Pancreas (tissue), 10 donors: ENCODE measurements at regions not wholly inside any gene's neighbourhood (a gene's known extent, or its start where the extent isn't known, plus 50 kb on each side); places are given as distances from the start of the nearest gene placed in this dataset.

Experiments used
- ATAC-seq, 4 donors: fragments of 200-7000 bp; cut with Tn5 transposase; one replicate each; pipeline versions ENCODE4 v1.8.0 to v1.9.1; 2020; ENCODE audit warnings: mild to moderate bottlenecking in 4 of 4, moderate library complexity in 4 of 4
- DNase-seq, 6 donors: peaks; one replicate each; pipeline ENCODE4 v3.0.0-alpha.2; 2020
- FAIRE-seq: peaks from 2 replicates; lab custom pipeline; 2012; peaks lifted over from hg19 to GRCh38; lab: Jason Lieb, UNC
- H3K27ac ChIP-seq, 4 donors: fragments of 200-600 bp; sonication (generic); 1 replicate in 3 of 4; 2 replicates in 1 of 4; pipeline versions ENCODE4 v1.5.0 to v1.8.0; 2020
- H3K27me3 ChIP-seq, 4 donors: fragments of 200-600 bp; one replicate each; pipeline ENCODE4 v1.8.0; 2021
- H3K36me3 ChIP-seq, 3 donors: fragments of 200-600 bp; sonication (generic) in 1 of 3; one replicate each; pipeline versions ENCODE4 v1.5.0 to v1.8.0; 2020 to 2021
- H3K4me1 ChIP-seq, 3 donors: fragments of 200-600 bp; one replicate each; pipeline ENCODE4 v1.8.0; 2021
- H3K4me3 ChIP-seq, 4 donors: fragments of 200-600 bp; sonication (generic) in 2 of 4; one replicate each; pipeline versions ENCODE4 v1.5.0 to v1.8.0; 2020 to 2021
- H3K9me3 ChIP-seq, 4 donors: fragments of 200-600 bp; one replicate each; pipeline ENCODE4 v1.8.0; 2021
- CTCF ChIP-seq, 4 donors: fragments of 200-600 bp; sonication (generic) in 3 of 4; IDR thresholded peaks; one replicate each; pipeline versions ENCODE4 v1.5.0 to v1.8.0; 2021; ENCODE audit warnings: antibody characterized with exemption in 4 of 4
- WGBS, 2 donors: extraction: QIAGEN DNeasy Blood & Tissue Kit; methylation state at CpG; one replicate each; pipeline ENCODE4 v1.1.7; 2013; 5-methylcytosine and 5-hydroxymethylcytosine counted together
- intact Hi-C, 3 donors: fragments of 100-400 bp; cut with DNase I; formaldehyde crosslinking; loops; one replicate each; pipeline versions ENCODE4 v1.11.1 to v1.14.2; 2022
- donor health status: healthy with polysubstance abuse.
- donor health status: DM: no; HTN: no; CAD: no; lungs with moderate emphysema.
- donor health status: DM: no; HTN: no; CAD: no.
- donor health status: control.
- donor health status: control.
- donor health status: Bipolar disorder and iron deficiency.
- donor health status: DM: yes; HTN: yes; CAD: no.
- donor health status: DM: no; HTN: no; CAD: no.
- donor health status: DM: no; HTN: no; CAD: no.
- donor health status: DM: yes; HTN: yes; CAD: no.

GRCh38 chr5:141793403-141793802 is 84.8 kb downstream of the PCDH1 start:
- DNase-seq, result no peak
- Histone ChIP-seq H3K27me3 (no peaks in the 10 kb centered on the region), H3K4me1 (no peaks in the 10 kb centered on the region), H3K9me3 (no peaks in the 10 kb centered on the region), H3K27ac (no peak overlapping the region), H3K36me3 (no peaks in the 10 kb centered on the region), H3K4me3 (no peak overlapping the region)
- WGBS, 2 donors, result 65 to 72% methylated on average over 3 of the region's 3 CpGs
- no peak for TF ChIP-seq CTCF (IDR thresholded peaks at IDR 0.05)
- intact Hi-C loops, result no loop called here
- no peak for FAIRE-seq
- no peak for ATAC-seq

DNA sequence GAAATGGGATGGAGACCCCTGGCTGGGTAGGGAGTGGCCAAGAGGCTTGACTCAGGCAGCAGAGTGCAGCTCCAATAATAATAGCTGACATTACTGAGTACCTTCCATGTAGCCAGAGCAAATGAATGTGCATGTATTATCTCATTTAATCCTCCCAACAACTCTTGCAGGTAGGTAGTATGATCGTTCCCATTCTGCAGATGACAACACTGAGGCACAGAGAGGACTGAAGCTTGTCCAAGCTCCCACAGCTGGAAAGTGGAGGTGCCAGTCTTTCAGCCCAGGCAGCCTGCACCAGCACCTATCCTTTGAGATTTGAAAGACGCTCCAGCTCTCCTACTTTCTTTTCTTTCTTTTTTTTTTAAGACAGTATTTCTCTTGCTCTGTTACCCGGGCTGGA is 87.6 kb downstream of the PCDH1 start:
- ATAC-seq (no peak), FAIRE-seq (no peak)
- no peak for TF ChIP-seq CTCF (IDR thresholded peaks at IDR 0.05)

GRCh38 chr5:141789330-141789729 is 88.9 kb downstream of the PCDH1 start:
- Histone ChIP-seq H3K27me3 (no peaks in the 10 kb centered on the region), H3K4me1 (no peaks in the 10 kb centered on the region), H3K27ac (no peak overlapping the region), H3K9me3 (no peaks in the 10 kb centered on the region), H3K36me3 (no peaks in the 10 kb centered on the region), H3K4me3 (no peak overlapping the region)
- FAIRE-seq, result no peak
- no peak for TF ChIP-seq CTCF (IDR thresholded peaks at IDR 0.05)
- DNase-seq, result no peak
- WGBS, 2 donors, result 63 to 67% methylated on average over 5 of the region's 5 CpGs
- intact Hi-C loops, result no loop called here
- ATAC-seq, result no peak

More for the DNA sequence above, 87.6 kb downstream of the PCDH1 start:
- intact Hi-C loops, result no loop called here
- H3K27me3 ChIP-seq, result no peaks in the 10 kb centered on the region
- WGBS, 2 donors, result 65 to 70% methylated on average over 3 of the region's 3 CpGs
- H3K4me1 ChIP-seq, result no peaks in the 10 kb centered on the region
- H3K36me3 ChIP-seq, result no peaks in the 10 kb centered on the region
- H3K4me3 ChIP-seq, result no peak overlapping the region
- H3K9me3 ChIP-seq, result no peaks in the 10 kb centered on the region
- no peak for DNase-seq
- H3K27ac ChIP-seq, result no peak overlapping the region

- intact Hi-C loops, result no loop called here
- FAIRE-seq (no peak), ATAC-seq (no peak), DNase-seq (no peak)
- H3K9me3 ChIP-seq, result no peaks in the 10 kb centered on the region
- no peaks in the 10 kb centered on the region for H3K27me3 ChIP-seq
- H3K27ac ChIP-seq, result no peak overlapping the region
- no peaks in the 10 kb centered on the region for H3K4me1 ChIP-seq
- no peak for TF ChIP-seq CTCF (IDR thresholded peaks at IDR 0.05)
- no peaks in the 10 kb centered on the region for H3K36me3 ChIP-seq
- no peak overlapping the region for H3K4me3 ChIP-seq
- 72 to 79% methylated on average over 6 of the region's 6 CpGs for WGBS, 2 donors
Measured at GRCh38 chr5:141788296-141788970, 89.8 kb downstream of the PCDH1 start.

DNA sequence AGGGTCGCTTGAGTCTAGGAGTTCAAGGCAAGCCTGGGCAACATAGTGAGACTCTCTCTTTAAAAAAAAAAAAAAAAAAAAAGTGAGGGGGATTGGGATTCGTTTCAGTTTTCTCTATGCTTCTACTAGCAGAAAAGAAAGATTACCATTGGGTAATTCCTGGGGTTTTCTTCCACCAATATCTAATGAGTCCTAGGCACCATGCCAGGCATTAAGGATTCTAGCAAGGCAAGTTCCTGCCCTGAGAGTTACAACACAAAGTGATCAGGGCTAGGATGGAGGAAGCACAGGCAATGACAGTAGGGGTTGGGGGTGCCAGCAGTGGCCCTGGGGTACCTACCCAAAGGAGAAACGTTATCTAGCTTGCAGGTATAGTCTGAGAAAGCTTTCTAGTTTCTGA is 90.8 kb downstream of the PCDH1 start:
- TF ChIP-seq CTCF (IDR thresholded peaks at IDR 0.05), result no peak
- intact Hi-C loops, result no loop called here
- FAIRE-seq (no peak), ATAC-seq (no peak), DNase-seq (no peak)
- H3K27me3 ChIP-seq, result no peaks in the 10 kb centered on the region
- no peak overlapping the region for H3K27ac ChIP-seq
- H3K9me3 ChIP-seq, result no peaks in the 10 kb centered on the region
- 48 to 52% methylated on average over 3 of the region's 3 CpGs for WGBS, 2 donors
- H3K36me3 ChIP-seq, result no peaks in the 10 kb centered on the region
- no peak overlapping the region for H3K4me3 ChIP-seq
- H3K4me1 ChIP-seq, result no peaks in the 10 kb centered on the region
